GM23338 (cell line): ENCODE measurements at regions not wholly inside any gene's neighbourhood (a gene's known extent, or its start where the extent isn't known, plus 50 kb on each side); places are given as distances from the start of the nearest gene placed in this dataset.

Experiments
- ATAC-seq: fragments of 200-7000 bp; cut with Tn5 transposase; 3 replicates; pipeline ENCODE4 v1.9.1; 2020
- DNase-seq: peaks from one replicate; pipeline ENCODE4 v3.0.0-alpha.2; 2015; ENCODE audit warnings: low spot score
- H2AFZ ChIP-seq: fragments of 200-600 bp; sonication (generic); 2 replicates; pipeline ENCODE4 v1.8.0; 2016; ENCODE audit warnings: antibody characterized with exemption, mild to moderate bottlenecking, moderate library complexity
- H3F3A ChIP-seq: fragments of 200-600 bp; sonication (generic); replicated peaks from 2 replicates; pipeline ENCODE4 v1.8.0; 2017; ENCODE audit warnings: antibody characterized with exemption, mixed run types, low read depth
- H3K27ac ChIP-seq: fragments of 200-600 bp; sonication (generic); 2 replicates; pipeline ENCODE4 v1.6.1; 2016; ENCODE audit warnings: low read depth
- H3K27me3 ChIP-seq: fragments of 200-600 bp; sonication (generic); 2 replicates; pipeline ENCODE4 v1.8.0; 2016; ENCODE audit warnings: mild to moderate bottlenecking, mixed run types, moderate library complexity; ENCODE audit not compliant: insufficient read depth
- H3K36me3 ChIP-seq: fragments of 200-600 bp; sonication (generic); 2 replicates; pipeline ENCODE4 v1.8.0; 2016; ENCODE audit warnings: mild to moderate bottlenecking; ENCODE audit not compliant: insufficient read depth
- H3K4me1 ChIP-seq: fragments of 200-600 bp; sonication (generic); 2 replicates; pipeline ENCODE4 v1.8.0; 2016; ENCODE audit warnings: mild to moderate bottlenecking, moderate library complexity; ENCODE audit not compliant: insufficient read depth
- H3K4me2 ChIP-seq: fragments of 200-600 bp; sonication (generic); 2 replicates; pipeline ENCODE4 v1.7.1; 2017; ENCODE audit warnings: mixed run types
- H3K4me3 ChIP-seq: fragments of 200-600 bp; sonication (generic); 2 replicates; pipeline ENCODE4 v1.6.1; 2016; ENCODE audit warnings: mixed run types
- H3K79me2 ChIP-seq: fragments of 200-600 bp; sonication (generic); replicated peaks from 2 replicates; pipeline ENCODE4 v1.8.0; 2017; ENCODE audit warnings: mild to moderate bottlenecking; ENCODE audit not compliant: insufficient read depth
- H3K9me2 ChIP-seq: fragments of 200-600 bp; sonication (generic); 2 replicates; pipeline ENCODE4 v1.8.0; 2017; ENCODE audit not compliant: insufficient read depth
- H4K20me1 ChIP-seq: fragments of 200-600 bp; sonication (generic); replicated peaks from 2 replicates; pipeline ENCODE4 v1.8.0; 2017; ENCODE audit warnings: mild to moderate bottlenecking; ENCODE audit not compliant: insufficient read depth
- H3K27ac Mint-ChIP-seq: 2 replicates; pipeline ENCODE4 v1.8.0; 2020; ENCODE audit warnings: inconsistent platforms, mild to moderate bottlenecking, moderate library complexity, mixed read lengths
- H3K27me3 Mint-ChIP-seq: 3 replicates; pipeline ENCODE4 v1.8.0; 2022; ENCODE audit warnings: low read depth, mild to moderate bottlenecking, moderate library complexity, mixed read lengths, inconsistent platforms; ENCODE audit not compliant: insufficient read depth, poor library complexity
- H3K36me3 Mint-ChIP-seq: 3 replicates; pipeline ENCODE4 v1.8.0; 2021; ENCODE audit warnings: low read depth, mild to moderate bottlenecking, inconsistent platforms, moderate library complexity, mixed read lengths
- H3K4me1 Mint-ChIP-seq: 3 replicates; pipeline ENCODE4 v1.8.0; 2020; ENCODE audit warnings: mild to moderate bottlenecking, inconsistent platforms, mixed read lengths
- H3K4me3 Mint-ChIP-seq: 3 replicates; pipeline ENCODE4 v1.8.0; 2021; ENCODE audit warnings: moderate library complexity, mild to moderate bottlenecking, inconsistent platforms, mixed read lengths
- H3K9me3 Mint-ChIP-seq: 3 replicates; pipeline ENCODE4 v1.8.0; 2020; ENCODE audit warnings: moderate library complexity, mild to moderate bottlenecking, inconsistent platforms, mixed read lengths
- CREB1 ChIP-seq: fragments of 250-450 bp; sonication (Bioruptor Pico); IDR thresholded peaks from 2 replicates; pipeline ENCODE4 v1.5.0; 2020; ENCODE audit warnings: low read depth, mild to moderate bottlenecking, moderate library complexity
- EZH2 ChIP-seq: fragments of 200-600 bp; sonication (generic); IDR thresholded peaks from one replicate; pipeline ENCODE4 v1.8.0; 2017; ENCODE audit warnings: antibody characterized with exemption, mild to moderate bottlenecking, low read depth; ENCODE audit not compliant: unreplicated experiment
- JUNB ChIP-seq: IDR thresholded peaks from one replicate; pipeline ENCODE4 v1.6.1; 2016; ENCODE audit warnings: antibody characterized with exemption; ENCODE audit not compliant: unreplicated experiment
- NANOG ChIP-seq: IDR thresholded peaks from 2 replicates; pipeline ENCODE4 v1.6.1; 2016; ENCODE audit warnings: antibody characterized with exemption, borderline replicate concordance
- POLR2AphosphoS5 ChIP-seq: IDR thresholded peaks from 2 replicates; pipeline ENCODE4 v1.6.1; 2016; ENCODE audit warnings: antibody characterized with exemption, low read depth
- STAT1 ChIP-seq: IDR thresholded peaks from one replicate; pipeline ENCODE4 v1.6.1; 2016; ENCODE audit warnings: antibody characterized with exemption; ENCODE audit not compliant: unreplicated experiment
- ZNF114 ChIP-seq: fragments of 250-450 bp; sonication (Bioruptor Pico); IDR thresholded peaks from 2 replicates; pipeline ENCODE4 v1.5.0; 2020; ENCODE audit warnings: mild to moderate bottlenecking, moderate library complexity
- ZNF331 ChIP-seq: fragments of 250-450 bp; sonication (Bioruptor Pico); IDR thresholded peaks from 2 replicates; pipeline ENCODE4 v1.5.0; 2020; ENCODE audit warnings: low read depth, mild to moderate bottlenecking, moderate library complexity
- TF ChIP-seq, protein P1 (sequence below): IDR thresholded peaks from one replicate; pipeline ENCODE4 v1.6.1; 2018; ENCODE audit warnings: antibody characterized with exemption; ENCODE audit not compliant: unreplicated experiment
- TF ChIP-seq, protein P2 (sequence below): IDR thresholded peaks from 2 replicates; pipeline ENCODE4 v1.6.1; 2016; ENCODE audit warnings: antibody characterized with exemption

DNA sequence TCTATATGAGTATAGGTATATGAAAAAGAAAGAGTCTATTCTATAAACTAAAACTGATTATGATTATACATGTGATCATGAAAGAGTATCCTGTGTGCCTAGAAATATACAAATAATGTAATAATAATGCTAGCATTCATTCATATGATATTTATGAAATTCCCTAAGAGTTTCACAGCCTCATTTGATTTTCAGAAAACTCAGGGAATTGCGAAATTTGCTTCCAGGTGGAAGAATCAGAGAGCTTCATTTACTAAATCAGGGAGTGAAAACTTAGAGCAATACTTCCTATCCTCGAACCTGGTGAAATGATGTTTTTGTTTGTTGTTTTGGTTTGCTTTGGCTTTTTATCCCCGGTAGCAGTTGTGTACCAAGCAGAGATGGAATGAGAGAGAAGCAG, 1105.7 kb upstream of the SLIT2 start (continued):
- TF ChIP-seq, protein P1, sequence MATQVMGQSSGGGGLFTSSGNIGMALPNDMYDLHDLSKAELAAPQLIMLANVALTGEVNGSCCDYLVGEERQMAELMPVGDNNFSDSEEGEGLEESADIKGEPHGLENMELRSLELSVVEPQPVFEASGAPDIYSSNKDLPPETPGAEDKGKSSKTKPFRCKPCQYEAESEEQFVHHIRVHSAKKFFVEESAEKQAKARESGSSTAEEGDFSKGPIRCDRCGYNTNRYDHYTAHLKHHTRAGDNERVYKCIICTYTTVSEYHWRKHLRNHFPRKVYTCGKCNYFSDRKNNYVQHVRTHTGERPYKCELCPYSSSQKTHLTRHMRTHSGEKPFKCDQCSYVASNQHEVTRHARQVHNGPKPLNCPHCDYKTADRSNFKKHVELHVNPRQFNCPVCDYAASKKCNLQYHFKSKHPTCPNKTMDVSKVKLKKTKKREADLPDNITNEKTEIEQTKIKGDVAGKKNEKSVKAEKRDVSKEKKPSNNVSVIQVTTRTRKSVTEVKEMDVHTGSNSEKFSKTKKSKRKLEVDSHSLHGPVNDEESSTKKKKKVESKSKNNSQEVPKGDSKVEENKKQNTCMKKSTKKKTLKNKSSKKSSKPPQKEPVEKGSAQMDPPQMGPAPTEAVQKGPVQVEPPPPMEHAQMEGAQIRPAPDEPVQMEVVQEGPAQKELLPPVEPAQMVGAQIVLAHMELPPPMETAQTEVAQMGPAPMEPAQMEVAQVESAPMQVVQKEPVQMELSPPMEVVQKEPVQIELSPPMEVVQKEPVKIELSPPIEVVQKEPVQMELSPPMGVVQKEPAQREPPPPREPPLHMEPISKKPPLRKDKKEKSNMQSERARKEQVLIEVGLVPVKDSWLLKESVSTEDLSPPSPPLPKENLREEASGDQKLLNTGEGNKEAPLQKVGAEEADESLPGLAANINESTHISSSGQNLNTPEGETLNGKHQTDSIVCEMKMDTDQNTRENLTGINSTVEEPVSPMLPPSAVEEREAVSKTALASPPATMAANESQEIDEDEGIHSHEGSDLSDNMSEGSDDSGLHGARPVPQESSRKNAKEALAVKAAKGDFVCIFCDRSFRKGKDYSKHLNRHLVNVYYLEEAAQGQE = no peak

GRCh38 chr4:19135895-19136633, 1114.5 kb upstream of the LCORL start:
- ATAC-seq (no peak), DNase-seq (no peak)
- no peaks in the 10 kb centered on the region for H3K27me3 ChIP-seq
- Mint-ChIP-seq H3K27ac (no peak overlapping the region), H3K4me3 (no peak overlapping the region), H3K9me3 (no peaks in the 10 kb centered on the region; the same call in 2 of the 3 replicates), H3K36me3 (no peaks in the 10 kb centered on the region), H3K27me3 (no peaks in the 10 kb centered on the region), H3K4me1 (peaks cover 19% of the 10 kb centered on the region)
- H4K20me1 ChIP-seq = no peaks in the 10 kb centered on the region
- H3K36me3 ChIP-seq = no peaks in the 10 kb centered on the region
- no peaks in the 10 kb centered on the region for H3K79me2 ChIP-seq
- H3K4me1 ChIP-seq = peaks cover 16% of the 10 kb centered on the region; the same call in 1 of the 2 replicates
- no peak overlapping the region for H3K4me2 ChIP-seq
- no peak overlapping the region for H2AFZ ChIP-seq
- H3K9me2 ChIP-seq = no peaks in the 10 kb centered on the region
- H3K27ac ChIP-seq = no peak overlapping the region
- H3F3A ChIP-seq = no peaks in the 10 kb centered on the region
- no peak overlapping the region for H3K4me3 ChIP-seq
- TF ChIP-seq, protein P1 = no peak
- no peak for TF ChIP-seq NANOG
- no peak for TF ChIP-seq ZNF331
- no peak for TF ChIP-seq EZH2
- no peak for TF ChIP-seq ZNF114 (CRISPR knock-in tag)
- no peak for TF ChIP-seq CREB1 (CRISPR knock-in tag)
- TF ChIP-seq, protein P2, sequence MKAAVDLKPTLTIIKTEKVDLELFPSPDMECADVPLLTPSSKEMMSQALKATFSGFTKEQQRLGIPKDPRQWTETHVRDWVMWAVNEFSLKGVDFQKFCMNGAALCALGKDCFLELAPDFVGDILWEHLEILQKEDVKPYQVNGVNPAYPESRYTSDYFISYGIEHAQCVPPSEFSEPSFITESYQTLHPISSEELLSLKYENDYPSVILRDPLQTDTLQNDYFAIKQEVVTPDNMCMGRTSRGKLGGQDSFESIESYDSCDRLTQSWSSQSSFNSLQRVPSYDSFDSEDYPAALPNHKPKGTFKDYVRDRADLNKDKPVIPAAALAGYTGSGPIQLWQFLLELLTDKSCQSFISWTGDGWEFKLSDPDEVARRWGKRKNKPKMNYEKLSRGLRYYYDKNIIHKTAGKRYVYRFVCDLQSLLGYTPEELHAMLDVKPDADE = no peak
- TF ChIP-seq JUNB = no peak
- no peak for TF ChIP-seq STAT1
- TF ChIP-seq POLR2AphosphoS5 = no peak
